Transverse colon (tissue), 4 donors: ENCODE measurements at regions not wholly inside any gene's neighbourhood (a gene's known extent, or its start where the extent isn't known, plus 50 kb on each side); places are given as distances from the start of the nearest gene placed in this dataset.

Source experiments
- CTCF ChIP-seq, 5 experiments: fragments of 200-600 bp in 3 of 5; fragments of 450-650 bp in 2 of 5; sonication (generic) in 3 of 5; IDR thresholded peaks; 1 replicate in 2 of 5; 2 replicates in 3 of 5; pipeline ENCODE4 v1.5.1; 2016 to 2017; ENCODE audit warnings: antibody characterized with exemption in 5 of 5, inconsistent platforms in 3 of 5, mild to moderate bottlenecking in 2 of 5, moderate library complexity in 1 of 5
- EP300 ChIP-seq: sonication (generic); formaldehyde crosslinking; IDR thresholded peaks from one replicate; pipeline ENCODE4 v1.6.1; 2017; ENCODE audit warnings: antibody characterized with exemption, low read depth
- POLR2A ChIP-seq: fragments of 450-650 bp; IDR thresholded peaks from one replicate; pipeline ENCODE4 v1.6.1; 2016; ENCODE audit warnings: antibody characterized with exemption, mild to moderate bottlenecking, moderate library complexity
- POLR2AphosphoS5 ChIP-seq, 3 donors: sonication (generic); formaldehyde crosslinking; IDR thresholded peaks; one replicate each; pipeline ENCODE4 v1.6.1; 2016; ENCODE audit warnings: antibody characterized with exemption in 3 of 3

DNA sequence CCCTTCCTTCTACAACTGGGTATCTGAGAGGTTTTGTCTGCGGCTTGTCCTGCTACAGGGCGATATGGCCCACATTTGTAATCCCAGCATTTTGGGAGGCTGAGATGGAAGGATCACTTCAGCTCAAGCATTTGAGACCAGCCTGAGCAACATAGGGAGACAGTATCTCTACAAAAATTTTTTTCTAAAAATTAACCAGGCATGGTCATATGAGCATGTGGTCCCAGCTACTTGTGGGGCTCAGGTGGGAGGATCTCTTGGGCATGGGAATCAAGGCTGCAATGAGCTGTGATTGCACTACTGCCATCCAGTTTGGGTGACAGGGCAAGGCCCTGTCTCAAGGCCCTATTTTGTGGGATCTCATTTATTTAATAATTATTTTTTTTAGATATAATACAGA lies 420.6 kb upstream of the PABPC4L start:
- TF ChIP-seq POLR2A (no peak), CTCF (IDR thresholded peaks at IDR 0.05) (no peak), POLR2AphosphoS5 (IDR thresholded peaks at IDR 0.05) (no peak), EP300 (no peak)
